DND-41 (cell line): ENCODE measurements at regions not wholly inside any gene's neighbourhood (a gene's known extent, or its start where the extent isn't known, plus 50 kb on each side); places are given as distances from the start of the nearest gene placed in this dataset.
A peak's percentile ranks its signal among the peaks of the same experiment; 100 is the strongest.
"Not testable (repeated sequence)": the region's sequence is repeated elsewhere in the genome, so short reads cannot be mapped to it uniquely, and the experiment has no call there.

ENCODE experiments used
- ATAC-seq: fragments of 200-7000 bp; cut with Tn5 transposase; 3 replicates; pipeline ENCODE4 v1.9.1; 2021; ENCODE audit warnings: low read depth; ENCODE audit not compliant: insufficient read depth
- DNase-seq: peaks from one replicate; pipeline ENCODE4 v3.0.0-alpha.2; 2020
- H2AFZ ChIP-seq: 2 replicates; pipeline ENCODE4 v1.6.0; 2012; ENCODE audit warnings: low read depth, low read length
- H3K27ac ChIP-seq: 2 replicates; pipeline ENCODE4 v1.5.1; 2012; ENCODE audit warnings: low read length, inconsistent platforms
- H3K27me3 ChIP-seq: fragments of 200-600 bp; sonication (generic); 2 replicates; pipeline ENCODE4 v1.6.0; 2012; ENCODE audit warnings: low read length, mild to moderate bottlenecking, inconsistent platforms; ENCODE audit not compliant: insufficient read depth, poor library complexity
- H3K36me3 ChIP-seq: 2 replicates; pipeline ENCODE4 v1.5.1; 2012; ENCODE audit warnings: low read length, inconsistent platforms; ENCODE audit not compliant: insufficient read depth
- H3K4me1 ChIP-seq: 2 replicates; pipeline ENCODE4 v1.5.1; 2012; ENCODE audit warnings: mild to moderate bottlenecking, low read length; ENCODE audit not compliant: insufficient read depth
- H3K4me2 ChIP-seq: 2 replicates; pipeline ENCODE4 v1.6.0; 2012; ENCODE audit warnings: mild to moderate bottlenecking, moderate library complexity, low read length, inconsistent platforms; ENCODE audit not compliant: insufficient read depth
- H3K4me3 ChIP-seq, 2 experiments: fragments of 200-600 bp in 1 of 2; shearing (Covaris generic) in 1 of 2; 2 replicates each; pipeline ENCODE4 v1.5.1; 2012 to 2016; ENCODE audit warnings: inconsistent platforms in 2 of 2, low read length in 2 of 2, mild to moderate bottlenecking in 2 of 2, low read depth in 1 of 2, moderate library complexity in 1 of 2
- H3K79me2 ChIP-seq: 2 replicates; pipeline ENCODE4 v1.6.0; 2012; ENCODE audit warnings: low read length, inconsistent platforms; ENCODE audit not compliant: insufficient read depth
- H3K9ac ChIP-seq: 2 replicates; pipeline ENCODE4 v1.6.0; 2012; ENCODE audit warnings: low read depth, mild to moderate bottlenecking, inconsistent platforms, low read length, moderate library complexity
- H3K9me3 ChIP-seq: 2 replicates; pipeline ENCODE4 v1.5.1; 2012; ENCODE audit warnings: low read length, moderate library complexity, mild to moderate bottlenecking, inconsistent platforms; ENCODE audit not compliant: insufficient read depth, severe bottlenecking
- H4K20me1 ChIP-seq: 2 replicates; pipeline ENCODE4 v1.6.0; 2012; ENCODE audit warnings: low read length; ENCODE audit not compliant: insufficient read depth
- EZH2 ChIP-seq: IDR thresholded peaks from 3 replicates; pipeline ENCODE4 v1.6.1; 2012; ENCODE audit warnings: borderline replicate concordance, low read depth, mild to moderate bottlenecking, moderate library complexity, low read length, inconsistent platforms; ENCODE audit not compliant: severe bottlenecking
- TF ChIP-seq, protein P1 (sequence below): IDR thresholded peaks from 2 replicates; pipeline ENCODE4 v1.5.1; 2012; ENCODE audit warnings: borderline replicate concordance, low read length, moderate library complexity, mild to moderate bottlenecking; ENCODE audit not compliant: poor library complexity, severe bottlenecking; ENCODE audit errors: extremely low read depth

DNA sequence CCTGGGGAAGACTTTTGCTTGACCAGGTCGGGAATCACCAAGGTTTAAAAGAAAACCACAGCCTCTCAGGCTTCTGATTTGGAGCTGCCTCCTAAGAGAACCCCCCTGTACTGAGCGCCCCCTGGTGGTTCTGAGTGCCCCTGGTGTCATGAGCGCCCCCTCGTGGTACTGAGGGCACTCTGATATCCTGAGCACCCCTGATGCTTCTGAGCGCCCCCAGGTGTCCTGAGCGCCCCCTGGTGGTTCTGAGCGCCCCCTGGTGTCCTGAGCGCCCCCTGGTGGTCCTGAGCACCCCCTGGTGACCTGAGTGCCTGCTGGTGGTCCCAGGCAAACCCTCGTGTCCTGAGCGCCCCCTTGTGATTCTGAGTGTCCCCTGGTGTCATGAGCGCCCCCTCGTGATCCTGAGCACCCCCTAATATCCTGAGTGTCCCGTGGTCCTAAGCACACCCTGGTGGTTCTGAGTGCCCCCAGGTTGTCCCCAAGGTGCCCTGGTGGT, 643.8 kb downstream of the TMEM121 start:
- TF ChIP-seq, protein P1, sequence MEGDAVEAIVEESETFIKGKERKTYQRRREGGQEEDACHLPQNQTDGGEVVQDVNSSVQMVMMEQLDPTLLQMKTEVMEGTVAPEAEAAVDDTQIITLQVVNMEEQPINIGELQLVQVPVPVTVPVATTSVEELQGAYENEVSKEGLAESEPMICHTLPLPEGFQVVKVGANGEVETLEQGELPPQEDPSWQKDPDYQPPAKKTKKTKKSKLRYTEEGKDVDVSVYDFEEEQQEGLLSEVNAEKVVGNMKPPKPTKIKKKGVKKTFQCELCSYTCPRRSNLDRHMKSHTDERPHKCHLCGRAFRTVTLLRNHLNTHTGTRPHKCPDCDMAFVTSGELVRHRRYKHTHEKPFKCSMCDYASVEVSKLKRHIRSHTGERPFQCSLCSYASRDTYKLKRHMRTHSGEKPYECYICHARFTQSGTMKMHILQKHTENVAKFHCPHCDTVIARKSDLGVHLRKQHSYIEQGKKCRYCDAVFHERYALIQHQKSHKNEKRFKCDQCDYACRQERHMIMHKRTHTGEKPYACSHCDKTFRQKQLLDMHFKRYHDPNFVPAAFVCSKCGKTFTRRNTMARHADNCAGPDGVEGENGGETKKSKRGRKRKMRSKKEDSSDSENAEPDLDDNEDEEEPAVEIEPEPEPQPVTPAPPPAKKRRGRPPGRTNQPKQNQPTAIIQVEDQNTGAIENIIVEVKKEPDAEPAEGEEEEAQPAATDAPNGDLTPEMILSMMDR, result peak; percentile 83
- not testable (repeated sequence) for H3K4me2 ChIP-seq, H3K9me3 ChIP-seq, H3K27me3 ChIP-seq, H4K20me1 ChIP-seq, H3K9ac ChIP-seq, H3K4me3 ChIP-seq, H2AFZ ChIP-seq, ATAC-seq
- H3K36me3 ChIP-seq, result peaks cover 11% of the 10 kb centered on the region
- H3K4me1 ChIP-seq, result peaks cover 84% of the 10 kb centered on the region
- H3K79me2 ChIP-seq, result peaks cover 24% of the 10 kb centered on the region
- peak overlapping the region; percentile 69 for H3K27ac ChIP-seq
- peak; percentile 79 for DNase-seq

DNA sequence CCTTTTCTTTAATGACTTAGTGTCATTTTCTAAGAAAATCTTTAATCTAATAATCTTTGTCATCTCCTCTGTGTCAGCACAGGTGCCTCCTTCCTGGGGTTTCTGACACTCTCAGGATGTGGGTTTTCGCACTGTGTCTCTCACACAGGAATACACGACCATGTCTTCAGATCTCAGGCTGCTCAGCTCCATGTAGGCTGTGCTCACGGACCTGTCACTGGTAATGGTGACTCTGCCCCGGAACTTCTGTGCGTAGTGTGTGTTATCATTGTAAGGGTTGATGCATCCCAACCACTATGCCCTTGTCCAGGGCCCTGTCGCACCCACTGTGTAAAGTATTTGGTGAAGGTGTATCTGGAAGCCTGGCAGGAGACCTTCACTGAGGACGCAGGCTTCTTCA, 647.8 kb downstream of the TMEM121 start:
- Histone ChIP-seq H3K27me3 (no peaks in the 10 kb centered on the region), H3K4me1 (peaks cover 86% of the 10 kb centered on the region), H3K79me2 (peaks cover 8% of the 10 kb centered on the region), H4K20me1 (no peaks in the 10 kb centered on the region), H3K9me3 (no peaks in the 10 kb centered on the region), H2AFZ (peak overlapping the region; percentile 57), H3K36me3 (no peaks in the 10 kb centered on the region; the same call in 1 of the 2 replicates), H3K4me2 (peak overlapping the region; percentile 81), H3K4me3 (peak overlapping the region in 1 of 2 experiments; percentile 56; a peak in 2 of 4 replicates), H3K27ac (peak overlapping the region; percentile 100), H3K9ac (peak overlapping the region; percentile 76)
- TF ChIP-seq EZH2, result no peak
- TF ChIP-seq, protein P1, result no peak
- ATAC-seq (peak; percentile 83), DNase-seq (peak; percentile 92)

DNA sequence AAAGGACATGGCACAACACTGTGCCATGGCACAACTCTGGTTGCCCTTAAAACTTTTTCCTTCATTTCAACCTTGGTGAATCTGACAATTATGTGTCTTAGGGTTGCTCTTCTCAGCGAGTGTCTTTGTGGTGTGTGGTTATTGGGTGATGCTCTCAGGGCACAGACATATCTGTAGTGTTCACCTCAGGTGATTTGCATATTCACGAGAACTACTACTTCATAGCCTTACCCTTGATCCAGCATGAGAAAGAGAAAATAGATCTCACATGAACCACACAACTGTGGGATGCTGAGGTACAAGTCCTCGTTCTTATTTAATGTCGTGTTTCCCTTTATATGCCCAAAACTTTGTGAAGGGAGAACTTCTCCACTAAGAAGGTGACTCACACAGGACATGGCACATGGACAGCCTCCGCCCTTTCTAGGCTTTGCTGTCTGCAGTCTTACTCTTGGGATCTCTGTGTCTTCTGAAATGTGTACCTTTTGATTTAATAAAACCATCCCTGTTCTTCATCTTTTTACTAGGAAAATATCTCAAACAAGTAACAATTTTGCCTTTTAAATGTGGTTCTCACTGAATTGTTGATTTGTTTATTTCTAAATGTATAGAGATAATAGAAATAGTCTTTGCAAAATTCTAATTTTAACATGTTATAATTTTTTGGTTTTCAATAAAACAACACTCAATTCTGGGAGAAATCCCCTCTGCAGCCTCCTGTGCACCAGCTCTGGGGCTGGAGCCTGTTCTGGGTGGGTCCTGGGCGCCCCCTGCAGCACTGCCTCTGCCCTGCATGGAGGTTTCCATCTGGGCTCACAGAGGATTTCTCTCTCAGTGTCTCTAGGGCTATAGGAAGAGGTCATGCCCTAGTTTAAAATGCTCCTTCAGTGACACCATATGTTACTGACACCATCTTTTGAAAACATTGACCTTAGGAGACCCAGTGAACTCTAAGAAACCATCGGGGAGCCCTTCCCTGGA, 651.2 kb downstream of the TMEM121 start:
- H2AFZ ChIP-seq, H3K9ac ChIP-seq, H4K20me1 ChIP-seq, H3K36me3 ChIP-seq, H3K9me3 ChIP-seq, H3K79me2 ChIP-seq, H3K27me3 ChIP-seq, H3K4me3 ChIP-seq: not testable (repeated sequence)
- H3K4me1 ChIP-seq, result peaks cover 76% of the 10 kb centered on the region
- DNase-seq, result peak; percentile 75
- peak overlapping the region; percentile 10; the same call in 1 of the 2 replicates for H3K4me2 ChIP-seq
- peak overlapping the region; percentile 100 for H3K27ac ChIP-seq
- TF ChIP-seq, protein P1, result peak; percentile 63
- peak; percentile 75 for ATAC-seq
